Kidney epithelial cell (primary cell): ENCODE measurements at regions not wholly inside any gene's neighbourhood (a gene's known extent, or its start where the extent isn't known, plus 50 kb on each side); places are given as distances from the start of the nearest gene placed in this dataset.

Experiments
- DNase-seq: peaks from one replicate; pipeline ENCODE4 v3.0.0-alpha.2; 2010; ENCODE audit warnings: low read depth
- H3K27me3 ChIP-seq: 2 replicates; pipeline ENCODE4 v1.6.0; 2011; ENCODE audit warnings: low read length; ENCODE audit not compliant: control insufficient read depth, insufficient read depth
- H3K36me3 ChIP-seq: 2 replicates; pipeline ENCODE4 v1.5.1; 2011; ENCODE audit warnings: low read length; ENCODE audit not compliant: control insufficient read depth, insufficient read depth
- H3K4me3 ChIP-seq: 2 replicates; pipeline ENCODE4 v1.5.1; 2011; ENCODE audit warnings: low read depth, mild to moderate bottlenecking, control low read depth, low read length
- TF ChIP-seq, protein P1 (sequence below): IDR thresholded peaks from 2 replicates; pipeline ENCODE4 v1.5.1; 2011; ENCODE audit warnings: mild to moderate bottlenecking, moderate library complexity, low read length, control low read depth, inconsistent platforms; ENCODE audit not compliant: insufficient read depth, poor library complexity, severe bottlenecking

GRCh38 chr9:129506041-129506440 is 114.9 kb downstream of the C9orf50 start:
- no peaks in the 10 kb centered on the region for H3K27me3 ChIP-seq
- no peak for DNase-seq
- H3K4me3 ChIP-seq = no peak overlapping the region
- TF ChIP-seq, protein P1, sequence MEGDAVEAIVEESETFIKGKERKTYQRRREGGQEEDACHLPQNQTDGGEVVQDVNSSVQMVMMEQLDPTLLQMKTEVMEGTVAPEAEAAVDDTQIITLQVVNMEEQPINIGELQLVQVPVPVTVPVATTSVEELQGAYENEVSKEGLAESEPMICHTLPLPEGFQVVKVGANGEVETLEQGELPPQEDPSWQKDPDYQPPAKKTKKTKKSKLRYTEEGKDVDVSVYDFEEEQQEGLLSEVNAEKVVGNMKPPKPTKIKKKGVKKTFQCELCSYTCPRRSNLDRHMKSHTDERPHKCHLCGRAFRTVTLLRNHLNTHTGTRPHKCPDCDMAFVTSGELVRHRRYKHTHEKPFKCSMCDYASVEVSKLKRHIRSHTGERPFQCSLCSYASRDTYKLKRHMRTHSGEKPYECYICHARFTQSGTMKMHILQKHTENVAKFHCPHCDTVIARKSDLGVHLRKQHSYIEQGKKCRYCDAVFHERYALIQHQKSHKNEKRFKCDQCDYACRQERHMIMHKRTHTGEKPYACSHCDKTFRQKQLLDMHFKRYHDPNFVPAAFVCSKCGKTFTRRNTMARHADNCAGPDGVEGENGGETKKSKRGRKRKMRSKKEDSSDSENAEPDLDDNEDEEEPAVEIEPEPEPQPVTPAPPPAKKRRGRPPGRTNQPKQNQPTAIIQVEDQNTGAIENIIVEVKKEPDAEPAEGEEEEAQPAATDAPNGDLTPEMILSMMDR = no peak
- H3K36me3 ChIP-seq = no peaks in the 10 kb centered on the region

- Histone ChIP-seq H3K4me3 (no peak overlapping the region), H3K36me3 (no peaks in the 10 kb centered on the region), H3K27me3 (no peaks in the 10 kb centered on the region)
- DNase-seq = no peak
- TF ChIP-seq, protein P1 = no peak
Measured at GRCh38 chr9:129505270-129505902, 115.5 kb downstream of the C9orf50 start.

GRCh38 chr9:129504404-129504803 is 116.5 kb downstream of the C9orf50 start:
- Histone ChIP-seq H3K36me3 (no peaks in the 10 kb centered on the region), H3K4me3 (no peak overlapping the region), H3K27me3 (no peaks in the 10 kb centered on the region)
- TF ChIP-seq, protein P1 = no peak
- no peak for DNase-seq

DNA sequence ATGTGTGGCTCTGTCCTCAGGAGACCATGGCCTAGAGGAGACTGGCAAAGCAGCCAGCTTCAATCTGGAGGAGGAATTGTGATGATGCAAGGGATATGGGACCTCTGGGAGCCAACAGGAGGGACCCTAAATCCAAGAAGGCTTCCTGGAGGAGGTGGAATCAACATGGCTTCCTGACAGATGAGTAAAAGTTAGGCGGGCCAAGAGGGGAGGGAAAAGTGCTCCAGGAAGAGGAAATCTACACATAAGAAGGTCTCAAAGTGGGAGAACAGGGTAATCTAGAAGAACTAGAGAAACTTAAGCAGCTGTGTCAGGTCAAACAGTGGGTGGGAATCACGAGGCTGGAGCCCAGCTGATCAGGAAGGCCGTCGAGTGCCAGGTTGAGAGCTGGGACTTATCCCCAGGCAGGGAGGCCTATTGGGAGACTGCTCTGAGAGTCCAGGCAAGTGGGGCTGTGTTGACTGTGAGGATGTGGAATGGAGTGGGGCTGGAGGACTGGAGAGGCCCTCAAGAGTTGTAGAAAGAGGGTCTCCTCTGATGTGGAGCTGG is 119.1 kb downstream of the C9orf50 start:
- H3K36me3 ChIP-seq = no peaks in the 10 kb centered on the region
- DNase-seq = no peak
- H3K27me3 ChIP-seq = no peaks in the 10 kb centered on the region
- no peak overlapping the region for H3K4me3 ChIP-seq
- TF ChIP-seq, protein P1 = no peak

DNA sequence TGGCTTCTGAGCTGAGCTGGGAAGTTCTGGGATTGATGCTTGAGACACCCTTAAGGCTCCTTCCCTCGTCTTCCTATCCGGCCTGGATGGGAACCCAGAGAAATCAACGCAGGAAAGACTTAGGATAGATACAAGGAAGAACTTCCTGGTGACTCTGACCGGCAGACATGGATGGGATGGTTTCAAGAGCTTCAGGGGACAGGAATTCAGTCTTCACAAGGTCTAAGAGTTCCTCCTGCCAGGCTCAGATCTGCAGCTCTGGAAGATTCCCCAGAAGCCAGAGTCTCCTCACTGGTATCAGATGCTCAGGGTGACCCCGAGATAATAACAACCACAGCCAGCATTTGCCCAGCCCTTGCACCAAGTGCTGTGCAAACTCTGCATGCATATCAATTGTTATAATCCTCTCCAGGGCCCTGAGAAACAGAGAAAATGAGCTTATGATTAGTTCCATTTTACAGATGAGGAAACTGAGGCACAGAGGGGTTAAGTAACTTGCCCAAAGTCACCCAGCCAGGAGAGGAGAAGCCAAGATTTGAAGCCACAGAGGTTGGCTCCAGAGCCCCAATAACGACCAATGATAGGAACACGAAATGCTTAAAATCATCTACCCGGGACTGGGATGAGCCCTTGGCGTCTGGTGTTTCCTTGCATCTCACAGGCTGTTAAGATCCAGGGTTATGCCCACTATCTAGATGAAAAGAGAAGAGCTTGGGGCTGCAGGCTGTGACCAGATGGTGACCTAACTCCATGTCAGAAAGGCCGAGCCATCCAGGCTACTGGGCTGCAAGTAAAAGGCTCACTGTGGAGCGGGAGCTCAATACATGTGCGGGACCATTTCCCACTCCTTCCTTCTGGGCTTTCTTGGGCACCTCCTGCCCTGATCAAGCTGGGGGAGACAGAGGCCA is 119.8 kb downstream of the C9orf50 start:
- H3K36me3 ChIP-seq = no peaks in the 10 kb centered on the region
- H3K27me3 ChIP-seq = no peaks in the 10 kb centered on the region
- H3K4me3 ChIP-seq = no peak overlapping the region
- TF ChIP-seq, protein P1 = no peak
- no peak for DNase-seq
